GM10248 (cell line): ENCODE measurements at regions not wholly inside any gene's neighbourhood (a gene's known extent, or its start where the extent isn't known, plus 50 kb on each side); places are given as distances from the start of the nearest gene placed in this dataset.

Source experiments
- CTCF ChIA-PET: fragments of 300-600 bp; sonication (Branson Sonifier 250); formaldehyde crosslinking; extraction: SDS; loops from one replicate; lab custom pipeline; 2021; ENCODE audit warnings: antibody characterized with exemption; lab: Yijun Ruan, JAX
- POLR2A ChIA-PET: fragments of 350-650 bp; sonication (Branson Sonifier 250); formaldehyde crosslinking; extraction: SDS; loops from one replicate; lab custom pipeline; 2020; ENCODE audit warnings: antibody characterized with exemption; lab: Yijun Ruan, JAX
- DNase-seq: peaks from one replicate; pipeline ENCODE4 v3.0.0; 2012; ENCODE audit errors: extremely low spot score
- TF ChIP-seq, protein P1 (sequence below): IDR thresholded peaks from 2 replicates; pipeline ENCODE4 v1.5.1; 2012; ENCODE audit warnings: mild to moderate bottlenecking, low read depth; ENCODE audit errors: extremely low read depth, missing control alignments, control extremely low read depth

DNA sequence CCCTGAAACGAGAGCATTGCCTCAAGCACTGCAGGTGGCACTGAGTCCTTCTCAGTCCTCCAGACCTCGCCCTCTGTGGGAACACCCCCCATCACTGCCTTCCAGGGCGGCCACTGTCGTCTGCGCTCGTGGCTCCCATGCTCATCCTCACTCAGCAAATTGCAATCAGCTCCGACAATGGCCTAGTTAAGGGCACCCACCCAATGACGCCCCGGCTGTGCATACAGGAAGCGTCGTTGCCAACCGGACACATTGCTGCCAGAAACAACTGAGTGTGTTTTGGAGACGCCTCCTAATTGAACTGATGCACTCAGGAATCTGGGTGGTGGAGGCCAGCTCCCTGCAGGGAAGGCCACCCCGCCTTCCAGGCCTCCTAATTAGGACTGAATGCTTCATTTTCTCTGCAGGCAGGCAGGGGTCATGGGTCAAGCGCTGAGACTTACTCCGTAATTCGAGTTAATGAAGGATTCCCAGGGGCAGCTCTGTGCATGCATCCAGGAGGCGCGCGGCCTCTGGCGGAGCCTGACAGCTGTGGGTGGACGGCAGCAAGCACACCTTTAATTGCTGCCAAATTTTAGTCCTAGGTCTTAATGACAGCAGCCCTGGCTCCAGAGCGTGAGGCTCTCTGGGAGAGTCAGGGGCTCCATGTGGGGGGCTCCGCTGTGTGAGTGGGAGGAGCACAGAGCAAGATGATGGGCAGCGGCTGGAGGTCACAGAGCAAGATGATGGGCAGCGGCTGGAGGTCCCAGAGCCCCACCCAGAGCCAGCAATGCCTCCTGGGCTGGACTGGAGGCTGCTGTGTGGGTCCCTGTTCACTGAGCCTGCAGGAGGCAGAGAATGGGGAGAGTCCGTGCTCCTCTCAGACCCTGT is 199.0 kb downstream of the BRD1 start:
- ChIA-PET POLR2A (no interaction called here), CTCF (interaction anchor here (2.5 kb wide), 1 partner anchor 8 kb away, joined by 8 read pairs; no protein-coding TSS in a partner anchor)
- TF ChIP-seq, protein P1, sequence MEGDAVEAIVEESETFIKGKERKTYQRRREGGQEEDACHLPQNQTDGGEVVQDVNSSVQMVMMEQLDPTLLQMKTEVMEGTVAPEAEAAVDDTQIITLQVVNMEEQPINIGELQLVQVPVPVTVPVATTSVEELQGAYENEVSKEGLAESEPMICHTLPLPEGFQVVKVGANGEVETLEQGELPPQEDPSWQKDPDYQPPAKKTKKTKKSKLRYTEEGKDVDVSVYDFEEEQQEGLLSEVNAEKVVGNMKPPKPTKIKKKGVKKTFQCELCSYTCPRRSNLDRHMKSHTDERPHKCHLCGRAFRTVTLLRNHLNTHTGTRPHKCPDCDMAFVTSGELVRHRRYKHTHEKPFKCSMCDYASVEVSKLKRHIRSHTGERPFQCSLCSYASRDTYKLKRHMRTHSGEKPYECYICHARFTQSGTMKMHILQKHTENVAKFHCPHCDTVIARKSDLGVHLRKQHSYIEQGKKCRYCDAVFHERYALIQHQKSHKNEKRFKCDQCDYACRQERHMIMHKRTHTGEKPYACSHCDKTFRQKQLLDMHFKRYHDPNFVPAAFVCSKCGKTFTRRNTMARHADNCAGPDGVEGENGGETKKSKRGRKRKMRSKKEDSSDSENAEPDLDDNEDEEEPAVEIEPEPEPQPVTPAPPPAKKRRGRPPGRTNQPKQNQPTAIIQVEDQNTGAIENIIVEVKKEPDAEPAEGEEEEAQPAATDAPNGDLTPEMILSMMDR: no peak
- DNase-seq: no peak

DNA sequence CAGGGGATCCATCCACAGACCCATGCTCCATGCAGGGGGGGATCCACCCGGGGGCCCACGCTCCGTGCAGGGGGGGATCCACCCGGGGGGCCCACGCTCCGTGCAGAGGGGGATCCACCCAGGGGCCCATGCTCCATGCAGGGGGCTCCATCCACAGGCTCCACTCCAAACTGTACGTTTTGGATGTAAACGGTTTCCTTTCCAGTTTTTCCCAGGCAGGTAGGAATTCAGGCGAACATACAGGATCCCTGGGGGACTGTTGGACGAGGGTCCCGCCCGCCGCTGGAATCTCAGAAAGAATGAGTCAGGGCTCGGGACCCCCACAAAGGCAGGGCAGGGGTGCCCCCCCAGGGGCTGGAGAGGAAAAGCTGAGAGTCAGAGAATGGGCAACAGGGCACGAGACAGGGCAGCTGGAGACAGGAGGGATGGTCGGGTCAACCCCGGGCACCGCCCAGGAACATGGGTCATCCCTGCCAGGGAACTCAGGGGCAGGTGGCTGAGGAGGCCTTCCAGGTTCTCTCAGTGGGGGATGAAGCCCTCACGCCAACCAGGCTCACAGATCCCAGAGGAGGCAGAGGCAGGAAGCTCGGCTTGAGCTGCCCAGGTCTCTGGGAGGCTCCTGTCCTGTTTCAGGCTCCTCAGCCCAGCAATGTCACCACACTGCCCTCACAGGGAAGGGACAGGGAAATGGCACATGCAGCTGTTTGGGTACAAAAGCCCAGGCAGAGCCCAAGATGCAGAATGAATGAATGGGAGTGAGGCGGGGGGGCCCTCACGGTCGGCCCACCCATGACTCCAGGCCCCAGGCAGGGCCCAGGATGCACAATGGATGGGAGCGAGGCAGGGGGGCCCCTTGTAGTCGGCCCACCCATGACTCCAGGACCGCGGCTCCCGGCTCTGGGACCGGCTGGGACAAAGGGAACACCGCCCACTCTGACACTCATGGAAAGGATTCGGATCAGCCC is 200.2 kb downstream of the BRD1 start:
- ChIA-PET CTCF (no interaction called here), POLR2A (no interaction called here)
- TF ChIP-seq, protein P1: no peak
- DNase-seq: no peak

DNA sequence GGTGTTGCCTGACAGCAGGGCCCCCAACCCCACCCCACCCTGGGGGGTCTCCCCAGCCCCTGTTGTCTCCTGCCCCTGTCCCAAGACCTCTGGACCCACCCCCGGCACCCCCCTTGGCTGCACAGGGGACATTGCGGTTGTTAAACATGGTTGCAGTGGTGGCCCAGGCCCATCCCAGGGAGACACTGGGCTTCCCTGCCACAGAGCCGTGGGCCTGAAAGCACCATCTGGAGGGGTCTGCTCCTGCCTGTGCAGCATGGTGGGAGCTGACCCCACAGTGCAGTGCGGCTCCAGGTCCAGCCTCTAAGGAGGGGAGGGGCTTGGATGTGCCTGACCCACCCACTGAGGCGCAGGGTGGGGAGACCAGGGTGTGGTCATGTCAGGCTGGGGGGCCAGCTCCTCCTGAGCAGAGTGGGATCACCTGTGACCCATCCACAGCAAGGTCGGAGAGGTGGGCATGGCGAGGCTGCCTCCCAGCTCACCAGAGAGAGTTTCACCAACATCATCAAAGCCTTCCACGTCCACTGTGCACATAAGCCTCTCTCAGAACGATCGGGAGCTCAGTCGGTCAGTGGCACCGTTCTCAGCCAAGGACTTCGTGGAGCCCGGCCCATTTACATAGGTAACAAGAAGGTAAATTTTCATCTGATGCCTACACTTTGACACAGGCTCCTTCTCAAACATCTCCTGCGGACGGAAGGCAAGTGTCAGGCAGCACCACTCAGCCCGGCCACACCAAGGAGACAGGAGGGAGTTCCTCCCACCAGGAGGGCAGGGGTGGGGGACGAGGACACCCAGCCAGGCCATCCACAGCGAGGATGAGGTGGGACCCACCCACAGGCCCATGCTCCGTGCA is 201.1 kb downstream of the BRD1 start:
- ChIA-PET POLR2A (no interaction called here), CTCF (no interaction called here)
- TF ChIP-seq, protein P1: no peak
- no peak for DNase-seq

DNA sequence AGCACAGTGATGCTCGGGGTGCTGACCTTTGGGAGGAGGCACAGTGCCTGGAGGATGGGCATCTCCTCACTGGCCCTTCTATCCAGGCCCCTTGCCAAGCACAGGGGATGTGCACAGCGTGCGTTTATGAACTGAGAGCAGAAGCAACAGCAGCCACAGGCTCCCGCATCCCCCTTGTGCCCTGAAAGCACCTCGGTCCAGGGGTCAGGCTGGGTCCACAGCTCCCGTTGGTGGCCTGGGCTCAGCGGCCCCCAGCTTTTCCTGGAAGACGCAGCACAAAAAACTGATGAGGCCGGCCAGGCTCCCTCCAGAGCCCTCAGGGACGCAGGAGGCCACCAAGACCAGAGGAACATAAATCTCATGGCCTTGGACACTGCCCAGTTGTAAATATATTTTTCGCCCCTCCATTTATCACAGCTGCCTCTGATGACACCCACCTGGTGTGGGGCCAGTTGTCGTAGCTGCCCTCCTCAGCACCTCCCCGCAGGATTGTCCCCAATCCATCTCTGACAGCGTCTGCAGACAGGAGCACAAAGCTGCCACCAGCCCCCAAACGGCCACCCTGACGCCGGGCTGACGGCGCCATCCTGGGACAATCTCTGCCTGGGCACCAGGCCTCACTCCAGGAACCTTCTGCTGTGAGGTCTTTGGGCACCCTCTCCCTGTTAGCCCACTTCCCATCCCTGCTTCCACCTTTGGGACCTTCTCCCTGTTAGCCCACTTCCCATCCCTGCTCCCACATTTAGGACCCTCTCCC is 203.1 kb downstream of the BRD1 start:
- no peak for DNase-seq
- POLR2A ChIA-PET: no interaction called here
- TF ChIP-seq, protein P1: no peak
- CTCF ChIA-PET: no interaction called here

DNA sequence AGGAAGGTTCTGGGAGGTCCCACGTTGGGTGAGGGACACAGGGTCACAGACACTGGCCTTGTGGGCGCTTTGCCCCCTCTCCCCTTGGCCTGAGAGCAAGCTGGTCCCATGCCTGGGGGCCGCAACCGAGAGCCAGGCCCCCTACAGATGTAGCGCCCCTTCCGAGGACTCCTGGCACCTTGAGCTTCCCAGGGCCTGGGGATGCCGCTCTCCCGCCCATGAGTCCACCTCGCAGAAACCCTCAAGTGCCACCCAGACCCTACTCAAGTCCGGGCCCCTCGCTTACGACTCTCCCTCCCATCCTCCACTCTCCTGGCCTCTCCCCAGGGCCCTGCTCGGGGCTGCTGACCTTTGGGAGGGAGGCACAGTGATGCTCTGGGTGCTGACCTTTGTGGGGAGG is 204.0 kb downstream of the BRD1 start:
- TF ChIP-seq, protein P1: no peak
- CTCF ChIA-PET: no interaction called here
- DNase-seq: no peak
- POLR2A ChIA-PET: no interaction called here

DNA sequence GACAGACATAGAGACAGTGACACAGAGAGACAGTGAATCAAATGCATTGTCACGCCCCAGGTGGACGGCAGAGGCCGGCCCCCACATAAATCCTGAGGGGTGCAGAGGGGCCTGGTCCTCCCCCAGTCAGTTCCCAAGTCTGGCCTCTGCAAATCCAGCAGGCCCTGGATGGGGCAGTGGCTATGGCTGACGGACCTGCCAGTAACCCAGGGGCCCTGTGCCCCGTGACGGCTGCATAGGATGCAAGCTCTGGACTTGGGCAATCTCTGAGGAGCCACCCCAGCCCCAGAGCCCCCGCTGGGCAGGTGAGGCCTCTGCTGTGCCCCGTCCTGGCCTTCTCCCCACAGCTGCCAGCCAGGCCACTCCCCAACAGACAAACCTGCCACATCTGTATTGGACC is 204.5 kb downstream of the BRD1 start:
- ChIA-PET CTCF (no interaction called here), POLR2A (no interaction called here)
- DNase-seq: no peak
- TF ChIP-seq, protein P1: no peak
